Thyroid gland (tissue), 4 donors: ENCODE measurements at regions not wholly inside any gene's neighbourhood (a gene's known extent, or its start where the extent isn't known, plus 50 kb on each side); places are given as distances from the start of the nearest gene placed in this dataset.
"Not testable (repeated sequence)": the region's sequence is repeated elsewhere in the genome, so short reads cannot be mapped to it uniquely, and the experiment has no call there.

Experiments used
- DNase-seq, 2 donors: peaks; one replicate each; pipeline ENCODE4 v3.0.0-alpha.2; 2019
- H3K27ac ChIP-seq, 3 donors: fragments of 200-600 bp; sonication (generic); 1 replicate in 2 of 3; 2 replicates in 1 of 3; pipeline ENCODE4 v1.5.1; 2016 to 2019; ENCODE audit warnings: mild to moderate bottlenecking in 1 of 3, moderate library complexity in 1 of 3
- H3K27me3 ChIP-seq: fragments of 200-600 bp; sonication (generic); one replicate; pipeline ENCODE4 v1.5.1; 2019
- H3K36me3 ChIP-seq, 2 donors: fragments of 200-600 bp; sonication (generic); one replicate each; pipeline ENCODE4 v1.5.1; 2016 to 2019
- H3K4me1 ChIP-seq, 2 donors: fragments of 200-600 bp; sonication (generic); one replicate each; pipeline ENCODE4 v1.5.1; 2017 to 2019
- H3K4me3 ChIP-seq, 3 donors: fragments of 200-600 bp; sonication (generic); replicated peaks in 1 of 3; 1 replicate in 2 of 3; 2 replicates in 1 of 3; pipeline ENCODE4 v1.5.1; 2016; ENCODE audit warnings: mild to moderate bottlenecking in 1 of 3
- H3K9me3 ChIP-seq: fragments of 200-600 bp; sonication (generic); one replicate; pipeline ENCODE4 v1.5.1; 2017
- POLR2A ChIP-seq, 2 donors: fragments of 450-650 bp; IDR thresholded peaks; one replicate each; pipeline ENCODE4 v1.6.1; 2017; ENCODE audit warnings: antibody characterized with exemption in 2 of 2, mild to moderate bottlenecking in 2 of 2, moderate library complexity in 1 of 2
- WGBS, 2 donors: methylation state at CpG; one replicate each; pipeline ENCODE4 v1.1.5; 2017; 5-methylcytosine and 5-hydroxymethylcytosine counted together
- intact Hi-C: fragments of 100-400 bp; cut with DNase I; formaldehyde crosslinking; loops from one replicate; pipeline ENCODE4 v1.15.1; 2023
- TF ChIP-seq, protein P1 (sequence below), 6 experiments: fragments of 200-600 bp in 3 of 6; fragments of 450-650 bp in 3 of 6; sonication (generic) in 3 of 6; IDR thresholded peaks; one replicate each; pipeline ENCODE4 v1.5.1; 2016 to 2019; ENCODE audit warnings: antibody characterized with exemption in 6 of 6, mild to moderate bottlenecking in 2 of 6, inconsistent platforms in 1 of 6, moderate library complexity in 1 of 6

DNA sequence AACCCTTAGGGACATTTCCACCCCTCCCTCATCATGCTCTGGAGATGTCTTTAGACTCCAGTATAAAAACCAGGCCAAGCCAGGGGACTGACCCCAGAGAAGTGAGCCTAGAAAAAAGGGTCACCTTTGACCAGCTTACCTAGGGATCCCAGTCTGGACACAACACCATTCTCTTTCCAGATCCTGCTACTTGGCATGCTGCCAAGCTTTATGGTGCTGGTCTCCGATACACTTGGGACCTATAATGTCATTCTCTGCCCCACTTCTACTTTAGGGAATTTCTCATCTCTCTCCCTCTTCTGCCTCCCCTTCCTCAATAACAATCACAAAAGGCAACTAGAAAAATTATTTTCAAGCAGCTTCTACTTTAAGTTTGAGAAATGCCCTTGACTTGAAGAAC lies 124.4 kb downstream of the LRRN1 start:
- H3K4me3 ChIP-seq = no peak overlapping the region
- H3K36me3 ChIP-seq = no peaks in the 10 kb centered on the region
- no peak for DNase-seq
- peaks cover 10 to 38% of the 10 kb centered on the region in 2 donors for H3K4me1 ChIP-seq
- intact Hi-C loops = no loop called here
- no peak overlapping the region for H3K27ac ChIP-seq
- no peaks in the 10 kb centered on the region for H3K9me3 ChIP-seq
- WGBS, 2 donors = 90 to 97% methylated on average over 1 of the region's 1 CpG
- no peaks in the 10 kb centered on the region for H3K27me3 ChIP-seq
- TF ChIP-seq POLR2A (IDR thresholded peaks at IDR 0.05) = no peak
- TF ChIP-seq, protein P1, sequence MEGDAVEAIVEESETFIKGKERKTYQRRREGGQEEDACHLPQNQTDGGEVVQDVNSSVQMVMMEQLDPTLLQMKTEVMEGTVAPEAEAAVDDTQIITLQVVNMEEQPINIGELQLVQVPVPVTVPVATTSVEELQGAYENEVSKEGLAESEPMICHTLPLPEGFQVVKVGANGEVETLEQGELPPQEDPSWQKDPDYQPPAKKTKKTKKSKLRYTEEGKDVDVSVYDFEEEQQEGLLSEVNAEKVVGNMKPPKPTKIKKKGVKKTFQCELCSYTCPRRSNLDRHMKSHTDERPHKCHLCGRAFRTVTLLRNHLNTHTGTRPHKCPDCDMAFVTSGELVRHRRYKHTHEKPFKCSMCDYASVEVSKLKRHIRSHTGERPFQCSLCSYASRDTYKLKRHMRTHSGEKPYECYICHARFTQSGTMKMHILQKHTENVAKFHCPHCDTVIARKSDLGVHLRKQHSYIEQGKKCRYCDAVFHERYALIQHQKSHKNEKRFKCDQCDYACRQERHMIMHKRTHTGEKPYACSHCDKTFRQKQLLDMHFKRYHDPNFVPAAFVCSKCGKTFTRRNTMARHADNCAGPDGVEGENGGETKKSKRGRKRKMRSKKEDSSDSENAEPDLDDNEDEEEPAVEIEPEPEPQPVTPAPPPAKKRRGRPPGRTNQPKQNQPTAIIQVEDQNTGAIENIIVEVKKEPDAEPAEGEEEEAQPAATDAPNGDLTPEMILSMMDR (IDR thresholded peaks at IDR 0.05) = no peak

DNA sequence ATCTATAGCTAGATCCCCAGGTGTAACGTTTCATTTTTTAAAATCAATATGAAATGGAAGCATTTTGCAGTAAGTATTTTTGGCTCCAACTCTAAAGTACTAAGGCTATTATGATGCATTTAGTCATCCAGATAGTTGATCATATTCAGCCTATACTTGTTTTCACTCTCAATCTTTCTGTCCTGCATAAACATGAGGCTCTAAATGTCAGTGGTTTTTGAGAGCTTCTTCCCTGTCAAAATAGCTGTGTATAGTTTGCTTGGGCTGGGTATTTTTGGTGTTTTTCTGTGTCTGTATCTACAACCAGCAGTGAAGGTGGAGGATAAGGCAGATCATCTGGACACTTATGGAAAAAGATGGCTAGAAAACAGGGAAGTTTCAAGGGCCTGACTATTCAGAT lies 128.0 kb downstream of the LRRN1 start:
- H3K4me1 ChIP-seq = peaks cover 8 to 22% of the 10 kb centered on the region in 2 donors
- no peaks in the 10 kb centered on the region for H3K36me3 ChIP-seq
- H3K4me3 ChIP-seq = no peak overlapping the region
- WGBS, 2 donors = 79 to 84% methylated on average over 1 of the region's 1 CpG
- no peaks in the 10 kb centered on the region for H3K27me3 ChIP-seq
- DNase-seq = no peak
- peak overlapping the region in 2 of 3 donors; percentile 53 to 88 for H3K27ac ChIP-seq
- no peak for TF ChIP-seq POLR2A (IDR thresholded peaks at IDR 0.05)
- TF ChIP-seq, protein P1 (IDR thresholded peaks at IDR 0.05) = no peak
- no peaks in the 10 kb centered on the region for H3K9me3 ChIP-seq
- intact Hi-C loops = no loop called here

DNA sequence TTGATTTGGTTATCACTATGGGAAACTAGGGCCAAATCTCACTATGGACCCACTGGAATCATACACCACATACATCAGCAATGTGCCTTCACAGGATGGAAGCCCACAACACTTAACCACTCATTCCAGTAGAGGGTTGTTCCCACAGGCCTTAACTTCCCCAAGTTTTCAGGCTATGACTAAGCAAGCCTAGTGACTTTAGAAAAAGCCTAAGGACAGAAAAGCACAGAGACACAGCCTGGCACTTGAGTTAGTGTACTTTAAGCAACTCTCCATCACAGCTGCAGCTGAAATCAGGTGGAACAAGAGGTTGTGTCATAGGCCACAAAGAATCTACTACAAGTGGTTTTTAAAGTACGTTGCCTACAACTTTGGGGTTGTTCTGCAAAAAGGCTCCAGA lies 128.7 kb downstream of the LRRN1 start:
- no peaks in the 10 kb centered on the region for H3K27me3 ChIP-seq
- no peak overlapping the region for H3K4me3 ChIP-seq
- intact Hi-C loops = no loop called here
- H3K27ac ChIP-seq = peak overlapping the region in 2 of 3 donors; percentile 59 to 88
- H3K9me3 ChIP-seq = no peaks in the 10 kb centered on the region
- peak in 1 of 2 donors; percentile 69 for DNase-seq
- no peaks in the 10 kb centered on the region for H3K36me3 ChIP-seq
- peaks cover 8 to 22% of the 10 kb centered on the region in 2 donors for H3K4me1 ChIP-seq
- WGBS, 2 donors = 24 to 37% methylated on average over 1 of the region's 1 CpG
- no peak for TF ChIP-seq POLR2A (IDR thresholded peaks at IDR 0.05)
- TF ChIP-seq, protein P1 (IDR thresholded peaks at IDR 0.05) = no peak

DNA sequence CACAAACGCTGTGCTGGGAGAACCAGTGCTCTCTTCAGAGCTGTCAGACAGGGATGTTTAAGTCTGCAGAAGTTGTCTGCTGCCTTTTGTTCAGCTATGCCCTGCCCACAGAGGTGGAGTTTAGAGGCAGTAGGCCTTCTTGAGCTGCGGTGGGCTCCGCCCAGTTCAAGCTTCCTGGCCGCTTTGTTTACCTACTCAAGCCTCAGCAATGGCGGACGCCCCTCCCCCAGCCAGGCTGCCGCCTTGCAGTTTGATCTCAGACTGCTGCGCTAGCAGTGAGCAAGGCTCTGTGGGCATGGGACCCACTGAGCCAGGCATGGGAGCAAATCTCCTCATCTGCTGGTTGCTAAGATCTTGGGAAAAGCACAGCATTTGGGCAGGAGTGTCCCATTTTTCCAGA lies 142.1 kb downstream of the LRRN1 start:
- H3K27ac ChIP-seq, H3K27me3 ChIP-seq, H3K9me3 ChIP-seq, H3K4me1 ChIP-seq, intact Hi-C loops, H3K36me3 ChIP-seq, H3K4me3 ChIP-seq, DNase-seq: not testable (repeated sequence)
- WGBS, 2 donors = 67 to 91% methylated on average over 7 to 8 of the region's 8 CpGs

DNA sequence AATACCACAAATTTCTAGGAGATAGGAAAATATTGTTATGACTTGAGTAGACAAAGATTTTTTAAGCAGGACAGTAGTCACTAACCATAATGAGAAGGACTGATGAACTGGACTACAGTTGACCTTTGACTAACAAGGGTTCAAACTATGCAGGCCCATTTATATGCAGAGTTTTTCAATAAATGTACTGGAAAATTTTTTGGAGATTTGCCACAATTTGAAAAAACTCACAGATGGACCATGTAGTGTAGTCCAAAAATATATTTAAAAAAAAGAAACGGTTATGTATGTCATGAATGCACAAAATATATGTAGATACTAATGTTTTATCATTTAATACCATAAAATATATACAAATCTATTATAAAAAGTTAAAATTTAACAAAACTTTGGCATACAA lies 151.8 kb downstream of the LRRN1 start:
- H3K27me3 ChIP-seq = no peaks in the 10 kb centered on the region
- intact Hi-C loops = no loop called here
- 0 to 69% methylated on average over 1 of the region's 1 CpG for WGBS, 2 donors
- no peak overlapping the region for H3K27ac ChIP-seq
- no peak overlapping the region for H3K4me3 ChIP-seq
- no peaks in the 10 kb centered on the region for H3K36me3 ChIP-seq
- no peaks in the 10 kb centered on the region for H3K9me3 ChIP-seq
- DNase-seq = no peak
- no peaks in the 10 kb centered on the region for H3K4me1 ChIP-seq
- TF ChIP-seq, protein P1 (IDR thresholded peaks at IDR 0.05) = no peak
- TF ChIP-seq POLR2A (IDR thresholded peaks at IDR 0.05) = no peak

DNA sequence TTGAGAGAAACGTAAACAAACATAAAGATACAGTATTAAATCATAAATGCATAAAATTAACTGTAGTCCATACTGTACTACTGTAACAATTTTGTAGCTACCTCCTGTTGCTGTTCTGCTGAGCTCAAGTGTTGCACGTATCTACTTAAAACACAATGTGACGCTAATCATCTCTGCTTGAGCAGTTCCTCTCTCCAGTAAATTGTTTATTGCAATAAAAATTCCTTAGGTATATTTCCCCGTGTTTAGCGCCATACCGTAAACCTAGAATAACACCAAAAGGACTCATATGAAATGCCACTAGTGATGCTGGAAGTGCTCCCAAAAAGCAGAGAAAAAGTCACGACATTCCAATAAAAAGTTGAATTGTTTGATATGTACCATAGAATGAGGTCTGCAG lies 152.3 kb downstream of the LRRN1 start:
- no peak overlapping the region for H3K4me3 ChIP-seq
- no peaks in the 10 kb centered on the region for H3K27me3 ChIP-seq
- no peak for DNase-seq
- TF ChIP-seq POLR2A (IDR thresholded peaks at IDR 0.05) = no peak
- TF ChIP-seq, protein P1 (IDR thresholded peaks at IDR 0.05) = no peak
- H3K36me3 ChIP-seq = no peaks in the 10 kb centered on the region
- H3K9me3 ChIP-seq = no peaks in the 10 kb centered on the region
- intact Hi-C loops = no loop called here
- H3K27ac ChIP-seq = no peak overlapping the region
- WGBS, 2 donors = 83 to 88% methylated on average over 7 of the region's 7 CpGs
- no peaks in the 10 kb centered on the region for H3K4me1 ChIP-seq

DNA sequence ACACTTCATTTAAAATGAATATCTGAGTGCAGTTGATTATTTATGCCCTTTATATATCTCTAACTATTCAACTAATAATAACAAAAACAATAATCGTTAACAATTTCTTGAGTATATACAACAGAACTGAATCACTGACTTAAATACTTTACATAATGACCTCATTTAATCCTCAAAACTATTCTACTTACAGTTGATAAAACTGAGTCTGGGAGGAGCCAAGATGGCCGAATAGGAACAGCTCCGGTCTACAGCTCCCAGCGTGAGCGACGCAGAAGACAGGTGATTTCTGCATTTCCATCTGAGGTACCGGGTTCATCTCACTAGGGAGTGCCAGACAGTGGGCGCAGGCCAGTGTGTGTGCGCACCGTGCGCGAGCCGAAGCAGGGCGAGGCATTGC lies 163.6 kb downstream of the LRRN1 start:
- H3K4me3 ChIP-seq = not testable (repeated sequence)
- 76 to 91% methylated on average over 6 to 7 of the region's 14 CpGs for WGBS, 2 donors

More for the DNA sequence above, 163.6 kb downstream of the LRRN1 start:
- H3K27ac ChIP-seq, intact Hi-C loops, H3K36me3 ChIP-seq, DNase-seq, H3K27me3 ChIP-seq, H3K9me3 ChIP-seq, H3K4me1 ChIP-seq: not testable (repeated sequence)
